HepG2 (cell line): ENCODE measurements at regions not wholly inside any gene's neighbourhood (a gene's known extent, or its start where the extent isn't known, plus 50 kb on each side); places are given as distances from the start of the nearest gene placed in this dataset.

Source experiments
- ATAC-seq: fragments of 200-7000 bp; cut with Tn5 transposase; 3 replicates; pipeline ENCODE4 v1.9.1; 2020; ENCODE audit warnings: mild to moderate bottlenecking, moderate library complexity
- BruUV-seq: library from RNA; stranded (reverse); fragments of 400-500 nt; replicated peaks from 2 replicates; lab custom pipeline; 2021; lab: Mats Ljungman, UMichigan
- CTCF ChIA-PET: fragments of 300-600 bp; formaldehyde crosslinking; extraction: SDS; loops from one replicate; lab custom pipeline; 2021; ENCODE audit warnings: low total read pairs, inconsistent platforms, low intra/inter-chr PET ratio; lab: Yijun Ruan, JAX
- POLR2A ChIA-PET: fragments of 350-600 bp; sonication (Branson Sonifier 250); formaldehyde crosslinking; loops from one replicate; lab custom pipeline; 2020; ENCODE audit warnings: antibody characterized with exemption, inconsistent platforms; lab: Yijun Ruan, JAX
- DNase-seq: peaks from one replicate; pipeline ENCODE4 v3.0.0-alpha.2; 2015; ENCODE audit warnings: low spot score
- FAIRE-seq: peaks from 3 replicates; lab custom pipeline; 2011; peaks lifted over from hg19 to GRCh38; lab: Jason Lieb, UNC
- H2AFZ ChIP-seq: one replicate; pipeline ENCODE4 v1.6.1; 2011; ENCODE audit warnings: low read length, inconsistent platforms
- H3K27ac ChIP-seq: fragments of 300-600 bp; 3 replicates; pipeline ENCODE4 v1.8.0; 2011; ENCODE audit warnings: mixed run types, mild to moderate bottlenecking, mixed read lengths, low read length, inconsistent platforms; ENCODE audit not compliant: insufficient read depth; ENCODE audit errors: extremely low read length
- H3K27me3 ChIP-seq, 2 experiments: fragments of 200-600 bp in 1 of 2; 2 replicates in 1 of 2; 3 replicates in 1 of 2; pipeline versions ENCODE4 v1.6.0 to v1.8.0; 2011; ENCODE audit warnings: low read length in 2 of 2, mild to moderate bottlenecking in 2 of 2, moderate library complexity in 2 of 2, inconsistent platforms in 1 of 2; ENCODE audit not compliant: insufficient read depth in 2 of 2, control insufficient read depth in 1 of 2
- H3K36me3 ChIP-seq, 2 experiments: fragments of 200-600 bp in 1 of 2; replicated peaks in 1 of 2; 2 replicates in 1 of 2; 3 replicates in 1 of 2; pipeline versions ENCODE4 v1.5.1 to v1.8.0; 2011; ENCODE audit warnings: low read length in 2 of 2, inconsistent platforms in 1 of 2; ENCODE audit not compliant: insufficient read depth in 2 of 2, control insufficient read depth in 1 of 2
- H3K4me1 ChIP-seq: 2 replicates; pipeline ENCODE4 v1.5.1; 2012; ENCODE audit warnings: low read length, inconsistent platforms; ENCODE audit not compliant: insufficient read depth
- H3K4me2 ChIP-seq: 2 replicates; pipeline ENCODE4 v1.6.0; 2011; ENCODE audit warnings: low read depth, low read length, inconsistent platforms
- H3K4me3 ChIP-seq, 3 experiments: fragments of 200-600 bp in 1 of 3; sonication (generic), shearing (Covaris generic) in 1 of 3; replicated peaks in 1 of 3; 2 replicates each; pipeline ENCODE4 v1.5.1; 2011 to 2016; ENCODE audit warnings: low read length in 3 of 3, inconsistent platforms in 2 of 3, low read depth in 2 of 3, mild to moderate bottlenecking in 2 of 3, control low read depth in 1 of 3, mixed read lengths in 1 of 3; ENCODE audit not compliant: insufficient read depth in 1 of 3
- H3K79me2 ChIP-seq: one replicate; pipeline ENCODE4 v1.6.1; 2011; ENCODE audit warnings: low read length, inconsistent platforms; ENCODE audit not compliant: insufficient read depth
- H3K9ac ChIP-seq: 2 replicates; pipeline ENCODE4 v1.6.0; 2011; ENCODE audit warnings: mild to moderate bottlenecking, low read depth, low read length, inconsistent platforms; ENCODE audit not compliant: insufficient read depth
- H3K9me3 ChIP-seq: 2 replicates; pipeline ENCODE4 v1.5.1; 2012; ENCODE audit warnings: mild to moderate bottlenecking, low read length
- H4K20me1 ChIP-seq: 2 replicates; pipeline ENCODE4 v1.6.0; 2011; ENCODE audit warnings: inconsistent platforms, mild to moderate bottlenecking, low read length, moderate library complexity; ENCODE audit not compliant: insufficient read depth
- BRF2 ChIP-seq: sonication (generic); formaldehyde crosslinking; IDR thresholded peaks from 2 replicates; pipeline ENCODE4 v1.8.1; 2022; ENCODE audit warnings: mild to moderate bottlenecking, missing genetic modification reagents
- HBP1 ChIP-seq: IDR thresholded peaks from 2 replicates; pipeline ENCODE4 v1.6.1; 2016; ENCODE audit warnings: low read depth, control low read depth
- HOXD1 ChIP-seq: sonication (generic); formaldehyde crosslinking; IDR thresholded peaks from 2 replicates; pipeline ENCODE4 v1.5.0; 2020; ENCODE audit warnings: missing genetic modification reagents
- KDM1A ChIP-seq: IDR thresholded peaks from 2 replicates; pipeline ENCODE4 v1.6.1; 2016; ENCODE audit warnings: missing compliant biosample characterization
- KLF12 ChIP-seq: sonication (generic); formaldehyde crosslinking; IDR thresholded peaks from 2 replicates; pipeline ENCODE4 v1.4.0; 2020; ENCODE audit warnings: missing genetic modification reagents, borderline replicate concordance
- MTA3 ChIP-seq: sonication (generic); formaldehyde crosslinking; IDR thresholded peaks from 2 replicates; pipeline ENCODE4 v1.4.0; 2020; ENCODE audit warnings: missing genetic modification reagents
- POGZ ChIP-seq: sonication (generic); formaldehyde crosslinking; IDR thresholded peaks from 2 replicates; pipeline ENCODE4 v1.4.0; 2020; ENCODE audit warnings: mild to moderate bottlenecking, missing genetic modification reagents
- RFX3 ChIP-seq: IDR thresholded peaks from 2 replicates; pipeline ENCODE4 v1.6.1; 2016; ENCODE audit warnings: missing biosample characterization, missing genetic modification reagents
- TOPORS ChIP-seq: sonication (generic); formaldehyde crosslinking; IDR thresholded peaks from 2 replicates; pipeline ENCODE4 v1.8.0; 2023; ENCODE audit warnings: mild to moderate bottlenecking, missing genetic modification reagents
- ZBTB46 ChIP-seq: sonication (generic); formaldehyde crosslinking; IDR thresholded peaks from 2 replicates; pipeline ENCODE4 v1.4.0; 2020; ENCODE audit warnings: mild to moderate bottlenecking, missing genetic modification reagents, borderline replicate concordance
- ZC3H13 ChIP-seq: sonication (generic); formaldehyde crosslinking; IDR thresholded peaks from 2 replicates; pipeline ENCODE4 v1.8.1; 2023; ENCODE audit warnings: mild to moderate bottlenecking, missing genetic modification reagents, moderate library complexity
- ZNF451 ChIP-seq: sonication (generic); formaldehyde crosslinking; IDR thresholded peaks from 2 replicates; pipeline ENCODE4 v1.5.0; 2020; ENCODE audit warnings: mild to moderate bottlenecking, missing genetic modification reagents
- ZSCAN12 ChIP-seq: sonication (generic); formaldehyde crosslinking; IDR thresholded peaks from 2 replicates; pipeline ENCODE4 v1.9.0; 2021; ENCODE audit warnings: mild to moderate bottlenecking, missing genetic modification reagents
- WGBS: methylation state at CpG from one replicate; pipeline ENCODE4 v1.1.6; 2017; ENCODE audit warnings: low lambda C conversion rate; 5-methylcytosine and 5-hydroxymethylcytosine counted together
- in situ Hi-C: cut with HindIII; loops from 2 replicates; pipeline ENCODE4 v1.10.0; 2017; ENCODE audit warnings: low pct_unique_long_range_greater_than_20kb; ENCODE audit not compliant: extremely low pct_ligation_motif_present
- intact Hi-C: fragments of 100-400 bp; cut with micrococcal nuclease; formaldehyde crosslinking; loops from one replicate; pipeline ENCODE4 v1.10.0; 2022; ENCODE audit not compliant: unreplicated experiment
- TF ChIP-seq, protein P1 (sequence below): sonication (generic); formaldehyde crosslinking; IDR thresholded peaks from 2 replicates; pipeline ENCODE4 v1.5.0; 2020; ENCODE audit warnings: missing genetic modification reagents

- no peak overlapping the region for H3K4me2 ChIP-seq
- no peak overlapping the region for H3K4me3 ChIP-seq
- WGBS, result 87% methylated on average over 2 of the region's 2 CpGs
- DNase-seq, result no peak
- ChIA-PET CTCF (no interaction called here), POLR2A (interaction anchor here (1.6 to 2.1 kb wide), 2 partner anchors 11 to 44 kb away, joined by 8 to 27 read pairs; no protein-coding TSS in a partner anchor)
- no TSS peak for BruUV-seq
- no peak overlapping the region for H3K27ac ChIP-seq
- intact Hi-C loops (loop anchor here (5.0 kb wide), 1 partner anchor 53 kb away; no protein-coding TSS in a partner anchor), in situ Hi-C loops (loop anchor here (5.0 kb wide), 1 partner anchor 43 kb away; no protein-coding TSS in a partner anchor)
- no peaks in the 10 kb centered on the region for H4K20me1 ChIP-seq
- no peak for ATAC-seq
- no peak for FAIRE-seq
- no peaks in the 10 kb centered on the region for H3K36me3 ChIP-seq
- no peaks in the 10 kb centered on the region for H3K79me2 ChIP-seq
- TF ChIP-seq, protein P1, sequence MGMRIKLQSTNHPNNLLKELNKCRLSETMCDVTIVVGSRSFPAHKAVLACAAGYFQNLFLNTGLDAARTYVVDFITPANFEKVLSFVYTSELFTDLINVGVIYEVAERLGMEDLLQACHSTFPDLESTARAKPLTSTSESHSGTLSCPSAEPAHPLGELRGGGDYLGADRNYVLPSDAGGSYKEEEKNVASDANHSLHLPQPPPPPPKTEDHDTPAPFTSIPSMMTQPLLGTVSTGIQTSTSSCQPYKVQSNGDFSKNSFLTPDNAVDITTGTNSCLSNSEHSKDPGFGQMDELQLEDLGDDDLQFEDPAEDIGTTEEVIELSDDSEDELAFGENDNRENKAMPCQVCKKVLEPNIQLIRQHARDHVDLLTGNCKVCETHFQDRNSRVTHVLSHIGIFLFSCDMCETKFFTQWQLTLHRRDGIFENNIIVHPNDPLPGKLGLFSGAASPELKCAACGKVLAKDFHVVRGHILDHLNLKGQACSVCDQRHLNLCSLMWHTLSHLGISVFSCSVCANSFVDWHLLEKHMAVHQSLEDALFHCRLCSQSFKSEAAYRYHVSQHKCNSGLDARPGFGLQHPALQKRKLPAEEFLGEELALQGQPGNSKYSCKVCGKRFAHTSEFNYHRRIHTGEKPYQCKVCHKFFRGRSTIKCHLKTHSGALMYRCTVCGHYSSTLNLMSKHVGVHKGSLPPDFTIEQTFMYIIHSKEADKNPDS (CRISPR knock-in tag), result no peak
- no peak for TF ChIP-seq ZC3H13 (CRISPR knock-in tag)
- TF ChIP-seq HBP1 (CRISPR knock-in tag), result no peak
- no peak for TF ChIP-seq ZNF451
- TF ChIP-seq RFX3 (CRISPR knock-in tag), result no peak
- TF ChIP-seq TOPORS (CRISPR knock-in tag), result no peak
- TF ChIP-seq POGZ (CRISPR knock-in tag), result no peak
- no peak for TF ChIP-seq KLF12
- no peak for TF ChIP-seq ZBTB46 (CRISPR knock-in tag)
- no peak for TF ChIP-seq KDM1A
- no peak for TF ChIP-seq BRF2
- no peak for TF ChIP-seq ZSCAN12 (CRISPR knock-in tag)
- TF ChIP-seq HOXD1 (CRISPR knock-in tag), result no peak
- no peak for TF ChIP-seq MTA3
- TF ChIP-seq, all 625 proteins: peak for 0
- Histone ChIP-seq H2AFZ (no peak overlapping the region), H3K4me1 (peaks cover 61% of the 10 kb centered on the region), H3K9me3 (no peaks in the 10 kb centered on the region), H3K27me3 (no peaks in the 10 kb centered on the region), H3K9ac (no peak overlapping the region)
Measured at GRCh38 chr21:43289442-43289841, 120.6 kb downstream of the CRYAA start.
